NCI-H1694 treated with DMSO at 0.1 percent for 48 hours (cell line): ENCODE measurements at regions not wholly inside any gene's neighbourhood (a gene's known extent, or its start where the extent isn't known, plus 50 kb on each side); places are given as distances from the start of the nearest gene placed in this dataset.
"Not testable (repeated sequence)": the region's sequence is repeated elsewhere in the genome, so short reads cannot be mapped to it uniquely, and the experiment has no call there.

Source experiments
- DNase-seq: peaks from one replicate; lab custom pipeline; 2025; lab: John Stamatoyannopoulos, UW

GRCh38 chr20:5390720-5391119, 74.0 kb upstream of the PROKR2 start:
- peak; percentile 37 for DNase-seq

- not testable (repeated sequence) for DNase-seq
These were observed 70.1 kb upstream of the PROKR2 start for GRCh38 chr20:5386846-5387245.

GRCh38 chr20:5381527-5381926, 64.8 kb upstream of the PROKR2 start:
- DNase-seq: not testable (repeated sequence)

- no peak for DNase-seq
These were observed 60.7 kb upstream of the PROKR2 start for GRCh38 chr20:5377484-5377883.

- DNase-seq: no peak
These were observed 59.5 kb upstream of the PROKR2 start for GRCh38 chr20:5376228-5376627.

- peak; percentile 84 for DNase-seq
These were observed 57.4 kb upstream of the PROKR2 start for GRCh38 chr20:5374171-5374570.

- DNase-seq: no peak
These were observed 55.6 kb upstream of the PROKR2 start for GRCh38 chr20:5372371-5372770.

GRCh38 chr20:5369629-5370028, 52.9 kb upstream of the PROKR2 start:
- no peak for DNase-seq
